ENCODE measurements at regions not wholly inside any gene's neighbourhood (a gene's known extent, or its start where the extent isn't known, plus 50 kb on each side); places are given as distances from the start of the nearest gene placed in this dataset.

DNA sequence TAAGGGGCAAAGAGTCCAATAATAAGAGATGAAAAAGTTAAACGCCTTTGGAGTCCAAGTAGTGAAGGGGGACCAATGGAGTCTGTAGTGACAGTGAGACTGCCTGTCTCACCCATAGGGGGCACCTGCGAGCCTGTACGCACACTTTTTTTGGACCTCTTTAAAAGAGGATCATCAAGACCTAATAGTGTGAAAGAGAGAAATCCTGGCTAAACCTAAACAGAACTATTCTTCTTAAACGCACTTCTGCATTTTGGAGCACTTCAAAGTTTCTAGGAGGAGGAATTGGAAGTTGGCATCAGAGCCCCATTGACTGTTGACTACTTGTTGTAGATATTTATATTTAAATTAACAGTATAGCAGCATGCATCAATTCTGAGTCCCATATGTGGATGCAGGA is 636.1 kb upstream of the KLF4 start:
- TF ChIP-seq, protein P1, sequence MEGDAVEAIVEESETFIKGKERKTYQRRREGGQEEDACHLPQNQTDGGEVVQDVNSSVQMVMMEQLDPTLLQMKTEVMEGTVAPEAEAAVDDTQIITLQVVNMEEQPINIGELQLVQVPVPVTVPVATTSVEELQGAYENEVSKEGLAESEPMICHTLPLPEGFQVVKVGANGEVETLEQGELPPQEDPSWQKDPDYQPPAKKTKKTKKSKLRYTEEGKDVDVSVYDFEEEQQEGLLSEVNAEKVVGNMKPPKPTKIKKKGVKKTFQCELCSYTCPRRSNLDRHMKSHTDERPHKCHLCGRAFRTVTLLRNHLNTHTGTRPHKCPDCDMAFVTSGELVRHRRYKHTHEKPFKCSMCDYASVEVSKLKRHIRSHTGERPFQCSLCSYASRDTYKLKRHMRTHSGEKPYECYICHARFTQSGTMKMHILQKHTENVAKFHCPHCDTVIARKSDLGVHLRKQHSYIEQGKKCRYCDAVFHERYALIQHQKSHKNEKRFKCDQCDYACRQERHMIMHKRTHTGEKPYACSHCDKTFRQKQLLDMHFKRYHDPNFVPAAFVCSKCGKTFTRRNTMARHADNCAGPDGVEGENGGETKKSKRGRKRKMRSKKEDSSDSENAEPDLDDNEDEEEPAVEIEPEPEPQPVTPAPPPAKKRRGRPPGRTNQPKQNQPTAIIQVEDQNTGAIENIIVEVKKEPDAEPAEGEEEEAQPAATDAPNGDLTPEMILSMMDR (IDR thresholded peaks at IDR 0.05; ENCODE audit: low read depth, low read length) = peak; percentile 40
- no peak for TF ChIP-seq EZH2phosphoT487 (IDR thresholded peaks at IDR 0.05; ENCODE audit: low read depth)
